Smooth muscle cell (in vitro differentiated cells): ENCODE measurements at regions not wholly inside any gene's neighbourhood (a gene's known extent, or its start where the extent isn't known, plus 50 kb on each side); places are given as distances from the start of the nearest gene placed in this dataset.
"Not testable (repeated sequence)": the region's sequence is repeated elsewhere in the genome, so short reads cannot be mapped to it uniquely, and the experiment has no call there.

Source experiments
- DNase-seq: peaks from one replicate; lab custom pipeline; 2025; ENCODE audit not compliant: unreplicated experiment; lab: John Stamatoyannopoulos, UW
- H2AFZ ChIP-seq: fragments of 200-600 bp; sonication (generic); 2 replicates; pipeline ENCODE4 v1.6.0; 2016; ENCODE audit warnings: antibody characterized with exemption, low read depth, mild to moderate bottlenecking
- H3F3A ChIP-seq: fragments of 200-600 bp; sonication (generic); 2 replicates; pipeline ENCODE4 v1.6.0; 2017; ENCODE audit warnings: antibody characterized with exemption, low read depth
- H3K27ac ChIP-seq: fragments of 200-600 bp; sonication (generic); 2 replicates; pipeline ENCODE4 v1.5.1; 2016; ENCODE audit warnings: low read depth, mild to moderate bottlenecking
- H3K27me3 ChIP-seq: fragments of 200-600 bp; sonication (generic); 2 replicates; pipeline ENCODE4 v1.6.1; 2016; ENCODE audit warnings: low read depth, mild to moderate bottlenecking
- H3K36me3 ChIP-seq: fragments of 200-600 bp; sonication (generic); 2 replicates; pipeline ENCODE4 v1.5.1; 2016; ENCODE audit warnings: low read depth
- H3K4me1 ChIP-seq: fragments of 200-600 bp; sonication (generic); 2 replicates; pipeline ENCODE4 v1.5.1; 2016; ENCODE audit warnings: low read depth
- H3K4me2 ChIP-seq: fragments of 200-600 bp; sonication (generic); 2 replicates; pipeline ENCODE4 v1.6.0; 2016; ENCODE audit warnings: mild to moderate bottlenecking
- H3K4me3 ChIP-seq: fragments of 200-600 bp; sonication (generic); 2 replicates; pipeline ENCODE4 v1.5.1; 2016; ENCODE audit warnings: mild to moderate bottlenecking
- H3K79me2 ChIP-seq: fragments of 200-600 bp; sonication (generic); 2 replicates; pipeline ENCODE4 v1.6.0; 2016; ENCODE audit warnings: low read depth, mild to moderate bottlenecking
- H3K9ac ChIP-seq: fragments of 200-600 bp; sonication (generic); 2 replicates; pipeline ENCODE4 v1.6.0; 2016; ENCODE audit warnings: low read depth
- H3K9me3 ChIP-seq: fragments of 200-600 bp; sonication (generic); replicated peaks from 2 replicates; pipeline ENCODE4 v1.5.1; 2016; ENCODE audit warnings: low read depth
- H4K20me1 ChIP-seq: fragments of 200-600 bp; sonication (generic); 2 replicates; pipeline ENCODE4 v1.6.0; 2016; ENCODE audit warnings: low read depth
- WGBS: methylation state at CpG from one replicate; pipeline ENCODE4 v1.1.7; 2016; ENCODE audit warnings: low lambda C conversion rate; 5-methylcytosine and 5-hydroxymethylcytosine counted together
- TF ChIP-seq, protein P1 (sequence below): fragments of 200-600 bp; sonication (generic); IDR thresholded peaks from 2 replicates; pipeline ENCODE4 v1.5.1; 2017; ENCODE audit warnings: borderline replicate concordance, mild to moderate bottlenecking, antibody characterized with exemption; ENCODE audit not compliant: insufficient read depth, poor library complexity, severe bottlenecking

DNA sequence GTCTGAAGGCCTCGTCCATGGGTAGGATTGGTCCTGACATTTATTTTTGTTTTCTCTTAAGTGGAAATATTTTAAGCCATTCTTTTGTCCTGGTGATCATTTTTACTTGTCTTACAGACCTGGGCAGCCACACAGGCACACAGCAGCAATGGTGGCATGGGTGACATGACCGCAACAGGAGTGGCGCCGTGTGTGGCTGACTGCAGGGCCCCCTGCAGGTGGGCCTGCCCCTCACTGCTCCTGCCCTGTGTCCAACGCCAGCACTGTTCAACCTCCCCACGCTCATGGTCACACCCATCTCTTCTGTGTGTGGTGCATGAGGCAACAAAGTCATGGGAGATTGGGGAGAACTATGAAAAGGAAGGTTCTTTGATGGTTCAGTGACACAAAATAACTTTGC, 151.9 kb downstream of the MYLK4 start:
- Histone ChIP-seq H3K4me3 (no peak overlapping the region), H3K4me2 (no peak overlapping the region), H4K20me1 (no peaks in the 10 kb centered on the region), H3F3A (no peaks in the 10 kb centered on the region), H3K9me3 (no peaks in the 10 kb centered on the region), H3K79me2 (no peaks in the 10 kb centered on the region), H3K27me3 (no peaks in the 10 kb centered on the region), H2AFZ (no peak overlapping the region), H3K4me1 (no peaks in the 10 kb centered on the region), H3K9ac (no peak overlapping the region), H3K27ac (no peak overlapping the region), H3K36me3 (no peaks in the 10 kb centered on the region)
- 94% methylated on average over 6 of the region's 6 CpGs for WGBS
- DNase-seq: no peak
- TF ChIP-seq, protein P1, sequence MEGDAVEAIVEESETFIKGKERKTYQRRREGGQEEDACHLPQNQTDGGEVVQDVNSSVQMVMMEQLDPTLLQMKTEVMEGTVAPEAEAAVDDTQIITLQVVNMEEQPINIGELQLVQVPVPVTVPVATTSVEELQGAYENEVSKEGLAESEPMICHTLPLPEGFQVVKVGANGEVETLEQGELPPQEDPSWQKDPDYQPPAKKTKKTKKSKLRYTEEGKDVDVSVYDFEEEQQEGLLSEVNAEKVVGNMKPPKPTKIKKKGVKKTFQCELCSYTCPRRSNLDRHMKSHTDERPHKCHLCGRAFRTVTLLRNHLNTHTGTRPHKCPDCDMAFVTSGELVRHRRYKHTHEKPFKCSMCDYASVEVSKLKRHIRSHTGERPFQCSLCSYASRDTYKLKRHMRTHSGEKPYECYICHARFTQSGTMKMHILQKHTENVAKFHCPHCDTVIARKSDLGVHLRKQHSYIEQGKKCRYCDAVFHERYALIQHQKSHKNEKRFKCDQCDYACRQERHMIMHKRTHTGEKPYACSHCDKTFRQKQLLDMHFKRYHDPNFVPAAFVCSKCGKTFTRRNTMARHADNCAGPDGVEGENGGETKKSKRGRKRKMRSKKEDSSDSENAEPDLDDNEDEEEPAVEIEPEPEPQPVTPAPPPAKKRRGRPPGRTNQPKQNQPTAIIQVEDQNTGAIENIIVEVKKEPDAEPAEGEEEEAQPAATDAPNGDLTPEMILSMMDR: no peak

DNA sequence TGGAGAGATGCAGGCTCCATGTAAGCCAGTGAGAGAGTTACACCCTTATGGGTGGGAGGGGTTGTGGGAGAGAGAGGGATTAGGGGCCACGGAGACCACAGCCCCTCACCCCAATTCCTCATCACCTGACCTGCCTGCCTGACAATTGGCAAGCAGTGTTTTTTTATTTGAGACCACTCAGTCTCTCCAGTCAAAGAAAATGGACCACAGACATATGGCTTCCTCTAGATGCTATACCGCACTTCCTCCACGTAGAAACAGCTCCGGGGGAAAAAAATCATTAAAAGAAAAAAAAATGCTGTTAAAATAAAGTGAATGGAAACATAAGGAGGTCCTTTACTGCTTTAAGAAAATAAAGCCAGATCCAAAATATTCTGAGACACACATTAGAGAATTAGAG, 152.7 kb downstream of the MYLK4 start:
- Histone ChIP-seq H3K4me1 (no peaks in the 10 kb centered on the region), H3K9ac (no peak overlapping the region), H3K79me2 (no peaks in the 10 kb centered on the region), H3K27me3 (no peaks in the 10 kb centered on the region), H3K4me3 (no peak overlapping the region), H2AFZ (no peak overlapping the region), H3F3A (no peaks in the 10 kb centered on the region), H4K20me1 (no peaks in the 10 kb centered on the region), H3K9me3 (no peaks in the 10 kb centered on the region), H3K27ac (no peak overlapping the region), H3K4me2 (no peak overlapping the region), H3K36me3 (no peaks in the 10 kb centered on the region)
- DNase-seq: no peak
- TF ChIP-seq, protein P1: no peak
- 91% methylated on average over 4 of the region's 4 CpGs for WGBS

DNA sequence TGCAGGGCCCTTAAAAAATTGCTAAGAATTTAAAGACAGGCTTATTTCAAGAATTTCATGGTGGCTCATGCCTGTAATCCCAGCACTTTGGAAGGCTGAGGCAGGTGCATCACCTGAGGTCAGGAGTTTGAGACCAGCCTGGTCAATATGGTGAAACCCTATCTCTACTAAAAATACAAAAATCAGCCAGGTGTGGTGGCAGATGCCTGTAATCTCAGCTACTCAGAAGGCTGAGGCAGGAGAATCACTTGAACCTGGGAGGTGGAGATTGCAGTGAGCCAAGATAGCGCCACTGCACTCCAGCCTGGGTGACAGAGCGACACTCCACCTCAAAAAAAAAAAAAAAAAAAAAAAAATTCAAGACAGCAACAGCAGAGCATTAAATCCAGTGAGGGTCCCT, 153.3 kb downstream of the MYLK4 start:
- H3K36me3 ChIP-seq, H3K27me3 ChIP-seq, H3K4me1 ChIP-seq, H3K79me2 ChIP-seq, H3K27ac ChIP-seq, H3K4me3 ChIP-seq, H3K9me3 ChIP-seq, H3K9ac ChIP-seq, DNase-seq, H3K4me2 ChIP-seq, H2AFZ ChIP-seq, H3F3A ChIP-seq, H4K20me1 ChIP-seq: not testable (repeated sequence)
- whole genome bisulfite sequencing: 100% methylated on average over 1 of the region's 2 CpGs

DNA sequence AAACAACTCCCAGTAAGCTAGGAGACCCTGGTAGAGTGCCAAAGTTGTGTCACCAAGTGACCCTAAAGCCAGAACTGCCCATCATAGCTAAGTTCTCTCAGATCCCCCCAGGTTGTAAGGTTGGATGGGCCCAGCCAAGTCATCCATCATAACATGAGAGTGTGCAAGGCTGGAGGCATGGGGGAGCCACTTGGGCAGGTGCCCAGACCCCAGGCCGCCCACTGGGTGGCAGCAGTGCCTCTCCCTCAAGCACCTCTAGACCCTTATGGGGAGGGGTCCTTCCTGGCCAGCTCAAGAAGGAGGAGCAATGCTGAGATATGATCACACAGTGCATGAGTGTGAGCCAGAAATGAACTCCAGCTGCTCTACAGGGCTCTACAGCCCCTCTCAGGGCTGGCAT, 154.5 kb downstream of the MYLK4 start:
- H3K9me3 ChIP-seq: no peaks in the 10 kb centered on the region

More for the DNA sequence above, 154.5 kb downstream of the MYLK4 start:
- Histone ChIP-seq H3K27me3 (no peaks in the 10 kb centered on the region), H3K4me2 (no peak overlapping the region), H3K79me2 (no peaks in the 10 kb centered on the region), H3K4me3 (no peak overlapping the region), H4K20me1 (no peaks in the 10 kb centered on the region), H3K27ac (no peak overlapping the region), H3K9ac (no peak overlapping the region), H3K4me1 (no peaks in the 10 kb centered on the region), H3K36me3 (no peaks in the 10 kb centered on the region), H3F3A (no peaks in the 10 kb centered on the region), H2AFZ (no peak overlapping the region)
- TF ChIP-seq, protein P1: no peak
- 50% methylated on average over 1 of the region's 1 CpG for WGBS
- no peak for DNase-seq
